HEK293T (cell line): ENCODE measurements at regions not wholly inside any gene's neighbourhood (a gene's known extent, or its start where the extent isn't known, plus 50 kb on each side); places are given as distances from the start of the nearest gene placed in this dataset.

Experiments
- ELF4 ChIP-seq: fragments of 450-650 bp; IDR thresholded peaks from 2 replicates; pipeline ENCODE4 v1.6.1; 2017; ENCODE audit warnings: antibody characterized with exemption
- FOXA1 ChIP-seq: fragments of 450-650 bp; IDR thresholded peaks from 2 replicates; pipeline ENCODE4 v1.6.1; 2016; ENCODE audit warnings: mild to moderate bottlenecking
- FOXK2 ChIP-seq: fragments of 450-650 bp; IDR thresholded peaks from 2 replicates; pipeline ENCODE4 v1.6.1; 2016; ENCODE audit warnings: mild to moderate bottlenecking
- SP1 ChIP-seq: fragments of 450-650 bp; IDR thresholded peaks from 2 replicates; pipeline ENCODE4 v1.6.1; 2017
- SUZ12 ChIP-seq: fragments of 450-650 bp; IDR thresholded peaks from 2 replicates; pipeline ENCODE4 v1.6.1; 2016; ENCODE audit warnings: mild to moderate bottlenecking

DNA sequence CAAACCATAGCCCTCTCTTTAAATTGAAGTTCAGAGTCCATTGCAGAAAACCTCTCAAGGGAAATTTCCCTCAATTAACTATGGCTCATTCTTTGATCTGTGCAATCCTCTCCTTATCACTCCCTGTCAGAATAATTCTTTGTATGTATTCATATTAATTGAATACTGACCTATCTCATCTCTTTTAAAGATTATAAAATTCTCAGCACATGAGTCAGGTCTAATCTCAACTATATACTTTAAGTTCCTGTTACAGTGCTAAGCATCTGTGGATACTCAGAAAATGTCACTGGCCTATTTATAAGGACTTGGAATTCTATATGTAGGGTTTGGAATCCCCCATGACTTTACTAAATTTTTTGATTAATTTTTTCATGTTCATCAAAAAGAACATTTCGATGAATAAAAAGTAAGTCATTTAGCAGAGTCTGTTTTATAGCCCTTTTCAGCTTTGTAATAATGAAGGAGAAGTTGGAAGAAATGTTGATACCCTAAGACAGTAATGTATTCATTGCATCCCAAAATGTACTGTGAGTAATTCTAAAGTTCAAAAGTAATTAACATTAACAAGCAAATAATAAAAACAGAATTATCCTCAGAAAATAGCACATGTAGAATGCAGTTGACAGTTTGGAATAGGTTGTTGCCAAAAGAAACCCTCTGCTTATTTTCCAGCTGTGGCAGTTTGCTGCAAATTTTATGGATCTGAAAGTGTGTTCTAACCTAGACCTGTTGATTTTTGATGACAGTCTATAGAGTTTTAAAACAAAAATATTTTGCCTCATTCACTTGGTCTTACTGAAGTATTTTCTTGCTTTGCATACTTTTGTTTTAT is 503.4 kb upstream of the CBLB start:
- TF ChIP-seq SP1 = no peak
- TF ChIP-seq ELF4 = no peak
- TF ChIP-seq SUZ12 = no peak
- no peak for TF ChIP-seq FOXA1
- no peak for TF ChIP-seq FOXK2
